22Rv1 (cell line): ENCODE measurements at regions not wholly inside any gene's neighbourhood (a gene's known extent, or its start where the extent isn't known, plus 50 kb on each side); places are given as distances from the start of the nearest gene placed in this dataset.

Experiments used
- ZFX ChIP-seq: fragments of 450-650 bp; IDR thresholded peaks from 2 replicates; pipeline ENCODE4 v1.6.1; 2017; ENCODE audit warnings: antibody characterized with exemption, borderline replicate concordance
- TF ChIP-seq, protein P1 (sequence below): fragments of 450-650 bp; IDR thresholded peaks from 2 replicates; pipeline ENCODE4 v1.5.1; 2017; ENCODE audit warnings: mild to moderate bottlenecking

DNA sequence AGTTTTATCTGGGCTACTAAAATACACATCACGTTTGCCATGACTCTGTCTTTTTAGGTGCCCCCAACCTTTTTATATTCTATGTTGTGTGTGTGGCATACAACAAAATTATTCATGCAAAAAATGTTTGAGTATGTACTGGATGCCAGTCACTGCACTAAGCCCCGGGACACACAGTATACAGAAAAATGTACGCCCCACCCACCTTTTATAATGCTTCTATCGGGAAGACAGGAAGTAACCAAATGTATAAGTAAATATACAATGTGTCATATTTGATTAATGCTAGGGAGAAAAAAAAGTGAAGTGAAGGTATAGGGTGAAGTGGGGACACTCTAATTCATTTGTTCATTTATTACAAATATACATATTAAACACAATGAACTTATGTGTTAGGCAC, 503.4 kb upstream of the MDFIC2 start:
- TF ChIP-seq, protein P1, sequence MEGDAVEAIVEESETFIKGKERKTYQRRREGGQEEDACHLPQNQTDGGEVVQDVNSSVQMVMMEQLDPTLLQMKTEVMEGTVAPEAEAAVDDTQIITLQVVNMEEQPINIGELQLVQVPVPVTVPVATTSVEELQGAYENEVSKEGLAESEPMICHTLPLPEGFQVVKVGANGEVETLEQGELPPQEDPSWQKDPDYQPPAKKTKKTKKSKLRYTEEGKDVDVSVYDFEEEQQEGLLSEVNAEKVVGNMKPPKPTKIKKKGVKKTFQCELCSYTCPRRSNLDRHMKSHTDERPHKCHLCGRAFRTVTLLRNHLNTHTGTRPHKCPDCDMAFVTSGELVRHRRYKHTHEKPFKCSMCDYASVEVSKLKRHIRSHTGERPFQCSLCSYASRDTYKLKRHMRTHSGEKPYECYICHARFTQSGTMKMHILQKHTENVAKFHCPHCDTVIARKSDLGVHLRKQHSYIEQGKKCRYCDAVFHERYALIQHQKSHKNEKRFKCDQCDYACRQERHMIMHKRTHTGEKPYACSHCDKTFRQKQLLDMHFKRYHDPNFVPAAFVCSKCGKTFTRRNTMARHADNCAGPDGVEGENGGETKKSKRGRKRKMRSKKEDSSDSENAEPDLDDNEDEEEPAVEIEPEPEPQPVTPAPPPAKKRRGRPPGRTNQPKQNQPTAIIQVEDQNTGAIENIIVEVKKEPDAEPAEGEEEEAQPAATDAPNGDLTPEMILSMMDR, result no peak
- no peak for TF ChIP-seq ZFX
